Mucosa of gallbladder (tissue), 1 donor: ENCODE measurements at regions not wholly inside any gene's neighbourhood (a gene's known extent, or its start where the extent isn't known, plus 50 kb on each side); places are given as distances from the start of the nearest gene placed in this dataset.
"Not testable (repeated sequence)": the region's sequence is repeated elsewhere in the genome, so short reads cannot be mapped to it uniquely, and the experiment has no call there.

Source experiments
- DNase-seq: peaks from one replicate; pipeline ENCODE4 v3.0.0-alpha.2; 2020; ENCODE audit warnings: low spot score
- donor health status: DM: no; HTN: no; CAD: no.

DNA sequence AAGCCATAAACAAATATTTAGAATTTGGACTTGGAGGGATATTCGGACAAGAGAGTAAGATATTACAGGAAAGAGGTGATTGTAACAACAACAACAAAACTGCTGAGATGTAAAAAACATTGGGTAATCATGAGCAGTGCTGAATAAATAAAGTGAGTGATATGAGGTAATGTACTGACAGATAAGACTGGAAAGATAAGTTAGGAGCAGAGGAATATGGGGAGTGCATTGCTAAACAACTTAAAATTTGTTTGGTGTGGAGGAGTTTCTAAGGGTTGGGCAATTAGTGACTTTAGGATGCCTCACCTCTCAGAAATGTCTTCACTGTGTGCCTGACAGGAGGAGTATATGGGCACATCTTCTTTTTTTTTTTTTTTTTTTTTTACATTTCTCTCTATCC is 637.8 kb upstream of the GRIA3 start:
- DNase-seq = no peak

DNA sequence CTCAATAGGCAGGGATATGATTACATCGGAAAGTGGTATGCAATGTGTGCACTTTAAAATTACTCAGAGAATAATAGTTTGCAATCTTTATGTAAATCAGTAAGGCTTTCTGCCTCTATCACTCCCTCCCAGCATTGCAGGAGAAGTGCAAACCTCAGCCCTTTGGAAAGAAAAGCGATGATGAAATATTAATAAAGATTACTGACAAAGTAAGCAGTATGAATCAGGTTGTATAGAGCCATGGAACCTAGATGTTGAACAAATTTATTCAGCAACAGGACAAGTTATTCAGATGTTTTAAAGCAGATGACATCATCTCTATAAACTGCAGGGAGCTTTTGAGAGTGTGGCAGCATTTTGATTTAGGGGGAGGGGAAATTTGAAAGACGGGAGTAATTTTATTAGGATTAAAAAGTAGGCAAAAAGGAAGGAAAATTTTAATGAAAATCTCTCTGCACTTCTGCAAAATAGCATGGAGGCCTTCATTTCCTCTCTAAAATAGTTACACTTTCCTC is 631.7 kb upstream of the GRIA3 start:
- no peak for DNase-seq

DNA sequence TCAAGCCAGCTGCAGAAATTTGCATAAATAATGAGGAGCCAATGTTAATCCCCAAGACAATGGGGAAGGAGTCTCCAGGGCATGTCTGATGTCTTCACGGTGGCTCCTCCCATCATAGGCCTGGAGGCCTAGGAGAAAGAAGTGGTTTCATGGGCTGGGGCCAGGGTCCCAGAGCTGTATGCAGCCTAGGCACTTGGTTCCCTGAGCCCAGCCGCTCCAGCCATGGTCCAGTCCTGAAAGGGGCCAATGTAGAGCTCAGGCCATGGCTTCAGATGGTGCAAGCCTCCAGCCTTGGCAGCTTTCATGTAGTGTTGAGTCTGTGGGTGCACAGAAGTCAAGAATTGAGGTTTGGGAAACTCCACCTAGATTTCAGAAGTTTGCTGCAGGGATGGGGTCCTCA is 628.2 kb upstream of the GRIA3 start:
- DNase-seq = no peak

DNA sequence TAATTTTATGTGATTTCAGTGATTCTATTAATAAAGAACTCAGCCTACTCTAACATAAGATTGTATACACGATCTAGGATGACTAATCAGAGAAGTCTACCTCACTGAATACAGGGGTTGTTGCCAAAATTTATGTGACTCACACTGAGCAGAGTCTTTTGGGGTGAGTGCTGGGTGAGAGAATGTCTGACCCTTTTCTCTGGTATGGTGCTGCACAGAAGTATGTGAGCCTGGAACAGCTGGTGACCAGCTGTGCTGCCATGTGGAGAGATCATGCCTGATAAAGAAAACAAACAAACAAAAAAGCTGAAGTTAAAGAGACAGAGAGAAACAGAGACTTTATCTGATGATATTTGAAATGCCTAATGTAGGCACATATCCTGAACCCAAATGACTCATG is 618.1 kb upstream of the GRIA3 start:
- DNase-seq = no peak

DNA sequence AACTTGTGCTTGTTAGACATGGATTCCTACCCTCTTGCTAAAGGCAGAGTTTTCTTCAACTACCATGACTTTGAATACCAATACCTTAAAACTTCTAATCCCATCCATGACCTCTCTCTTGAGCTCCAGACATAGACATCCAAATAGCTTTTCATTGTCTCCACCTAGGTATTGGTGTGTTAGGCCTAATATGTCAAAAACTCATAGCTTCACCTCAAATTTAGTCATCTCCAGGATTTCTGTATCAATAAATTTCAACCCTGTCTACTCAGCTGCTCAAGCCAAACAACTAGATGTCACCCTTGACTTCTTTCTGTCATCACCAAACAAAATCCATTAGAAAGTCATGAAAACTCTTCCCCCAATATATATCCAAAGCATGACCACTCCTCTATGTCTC is 617.7 kb upstream of the GRIA3 start:
- no peak for DNase-seq

DNA sequence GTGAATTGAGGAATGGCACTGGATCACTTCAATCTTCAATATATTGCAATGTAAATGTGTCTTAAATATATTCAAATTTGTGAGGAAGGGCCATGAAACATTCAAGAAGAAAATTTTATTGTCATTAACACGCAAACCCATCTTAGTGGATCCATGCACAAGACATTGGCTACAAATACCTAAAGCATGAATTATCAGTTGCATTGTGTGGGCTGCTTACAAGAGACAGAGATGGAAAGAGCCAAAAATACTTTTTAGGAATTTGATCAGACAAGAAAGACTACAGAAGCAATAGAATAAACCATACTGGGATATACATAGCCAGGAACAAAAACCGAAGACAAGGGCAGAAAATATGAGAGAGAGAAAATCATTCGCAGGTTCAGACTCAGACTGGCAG is 616.2 kb upstream of the GRIA3 start:
- DNase-seq = no peak

DNA sequence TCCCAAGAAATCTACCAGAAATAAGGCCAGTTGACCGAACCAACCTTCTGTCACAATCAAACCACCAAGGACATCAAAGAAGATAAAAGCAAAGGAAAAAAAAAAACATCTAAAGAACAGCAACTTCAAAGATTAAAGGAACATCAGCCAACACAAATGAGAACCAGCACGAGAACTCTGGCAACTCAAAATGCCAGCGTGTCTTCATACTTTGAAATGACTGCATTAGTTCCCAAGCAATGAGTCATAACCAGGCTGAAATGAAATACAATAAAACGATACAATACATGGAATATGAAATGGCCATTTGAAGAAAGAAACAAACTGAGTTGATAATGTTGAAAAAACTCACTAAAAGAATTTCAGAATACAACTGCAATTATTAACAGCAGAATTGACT is 611.6 kb upstream of the GRIA3 start:
- DNase-seq = no peak

DNA sequence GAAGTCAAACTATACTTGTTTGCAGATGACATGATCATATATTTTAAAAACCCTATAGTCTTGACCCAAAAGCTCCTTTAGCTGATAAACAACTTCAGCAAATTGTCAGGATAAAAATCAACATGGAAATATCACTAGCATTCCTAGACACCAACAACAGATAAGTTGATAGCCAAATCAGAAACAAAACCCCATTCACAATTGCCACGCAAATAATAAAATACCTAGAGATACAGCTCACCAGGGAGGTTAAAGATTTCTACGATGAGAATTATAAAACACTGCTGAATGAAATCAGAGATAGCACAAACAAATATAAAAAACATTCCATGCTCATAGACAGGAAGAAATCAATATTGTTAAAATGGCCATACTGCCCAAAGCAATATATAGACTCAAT is 605.0 kb upstream of the GRIA3 start:
- no peak for DNase-seq

DNA sequence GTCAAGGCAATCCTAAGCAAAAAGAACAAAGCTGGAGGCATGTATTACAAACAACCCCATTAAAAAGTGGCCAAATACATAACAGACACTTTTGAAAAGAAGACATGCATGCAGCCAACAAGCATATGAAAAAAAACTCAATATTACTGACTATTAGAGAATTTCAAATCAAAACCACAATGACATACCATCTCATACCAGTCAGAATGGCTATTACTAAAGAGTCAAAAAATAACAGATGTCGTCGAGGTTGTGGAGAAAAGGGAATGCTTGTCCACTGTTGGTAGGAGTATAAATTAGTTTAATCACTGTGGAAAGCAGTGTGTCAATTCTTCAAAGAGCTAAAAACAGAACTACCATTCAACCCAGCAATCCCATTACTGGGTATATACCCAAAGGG is 604.6 kb upstream of the GRIA3 start:
- no peak for DNase-seq

DNA sequence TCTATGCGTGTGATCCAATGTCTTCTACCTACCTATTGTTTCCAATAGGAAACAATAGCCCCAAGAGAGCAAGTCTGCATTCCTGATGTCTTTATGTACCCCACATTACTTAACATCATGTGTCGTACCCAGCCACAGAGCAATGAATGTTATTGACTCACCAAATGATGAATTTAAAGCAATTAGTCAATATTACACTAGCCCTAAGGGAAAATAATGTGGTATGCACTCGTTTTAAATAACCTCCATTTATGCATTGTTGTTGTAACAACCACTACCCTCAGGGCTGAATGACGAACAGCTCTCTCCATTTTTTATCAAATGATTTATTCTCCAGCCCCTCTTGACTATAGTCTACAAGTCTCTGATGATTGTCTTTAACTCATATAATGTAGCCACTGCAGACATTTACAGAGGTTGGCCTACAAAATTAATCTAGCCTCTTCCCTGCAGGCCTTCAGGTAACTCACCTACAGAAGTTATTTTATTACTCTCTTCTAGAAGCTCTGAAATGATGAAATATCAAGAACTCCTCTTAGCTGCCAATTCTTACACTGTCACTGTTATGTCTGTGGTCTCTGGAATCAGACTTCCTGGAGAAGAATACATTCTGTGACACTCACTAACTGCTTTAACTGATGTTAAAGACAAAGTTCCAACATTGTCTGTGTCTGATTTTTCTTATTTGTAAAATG is 601.7 kb upstream of the GRIA3 start:
- DNase-seq = no peak

DNA sequence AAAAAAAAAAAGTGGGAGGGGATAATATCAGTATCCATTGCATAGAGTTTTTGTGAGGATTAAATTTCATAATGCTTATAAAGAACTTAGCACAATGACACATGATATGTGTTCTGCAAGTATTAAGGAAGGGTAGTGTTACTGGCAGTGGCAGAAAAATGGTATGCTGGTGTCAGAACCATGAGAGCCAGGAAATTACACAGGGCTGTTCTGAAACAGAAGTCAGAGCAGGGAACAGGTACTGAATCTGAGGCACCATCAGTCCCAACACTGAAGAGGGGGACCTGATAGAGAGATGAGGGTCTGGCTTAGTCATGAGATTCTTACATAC is 601.1 kb upstream of the GRIA3 start:
- no peak for DNase-seq

DNA sequence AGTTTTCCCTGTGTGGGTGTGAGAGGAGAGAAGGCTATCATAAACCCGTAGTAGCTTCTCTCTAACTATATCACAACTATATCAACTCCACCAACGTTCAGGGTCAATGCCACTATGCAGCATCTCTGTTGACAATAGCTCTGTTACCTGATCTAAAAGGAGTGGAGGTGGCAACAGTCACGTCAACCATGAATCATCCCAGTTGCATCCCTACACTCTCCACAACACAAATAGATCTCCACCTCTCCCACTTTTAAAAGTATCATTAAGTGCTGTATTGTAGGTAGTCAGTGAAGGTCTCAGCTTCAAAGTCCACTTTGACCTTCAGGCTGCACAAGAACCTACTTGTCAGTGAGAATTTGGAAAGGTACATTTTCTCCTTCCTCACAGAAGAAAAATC is 600.5 kb upstream of the GRIA3 start:
- no peak for DNase-seq

DNA sequence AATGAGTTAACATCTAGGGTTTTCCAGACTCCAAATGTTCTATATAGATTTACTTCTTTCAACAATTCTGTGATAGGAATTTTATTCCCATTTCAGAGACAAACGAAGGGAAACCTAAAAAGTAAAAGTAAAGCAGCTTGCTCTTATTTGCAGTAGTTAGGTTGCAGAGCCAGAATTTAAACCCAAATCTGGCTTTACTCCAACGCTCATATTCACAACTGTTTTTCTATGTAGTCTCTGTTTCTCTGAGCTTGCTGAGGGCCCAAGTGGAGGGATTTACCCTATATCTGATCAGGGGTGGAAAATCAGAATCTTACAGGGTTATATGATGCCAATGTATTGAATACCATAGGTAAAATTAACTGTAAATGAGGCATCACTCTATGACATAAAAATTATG is 599.1 kb upstream of the GRIA3 start:
- no peak for DNase-seq

DNA sequence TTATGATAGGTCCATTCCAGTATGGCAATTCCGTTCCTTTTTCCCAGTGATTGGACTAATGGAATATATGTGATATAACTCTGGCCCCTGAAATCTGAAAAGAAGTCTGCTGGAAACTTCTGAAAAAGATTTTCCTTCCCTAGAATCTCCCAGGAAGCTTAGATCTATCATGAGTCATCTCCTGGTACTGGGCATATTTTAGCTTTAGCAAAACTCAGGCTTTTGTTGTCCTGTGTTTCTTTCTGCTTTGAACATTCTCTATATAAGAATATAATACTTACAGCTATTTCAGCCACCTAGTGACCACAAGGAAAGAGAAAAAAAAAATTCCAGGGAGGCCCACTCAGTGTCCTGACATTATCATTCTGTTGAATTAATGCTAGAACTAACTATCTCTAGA is 597.2 kb upstream of the GRIA3 start:
- no peak for DNase-seq

DNA sequence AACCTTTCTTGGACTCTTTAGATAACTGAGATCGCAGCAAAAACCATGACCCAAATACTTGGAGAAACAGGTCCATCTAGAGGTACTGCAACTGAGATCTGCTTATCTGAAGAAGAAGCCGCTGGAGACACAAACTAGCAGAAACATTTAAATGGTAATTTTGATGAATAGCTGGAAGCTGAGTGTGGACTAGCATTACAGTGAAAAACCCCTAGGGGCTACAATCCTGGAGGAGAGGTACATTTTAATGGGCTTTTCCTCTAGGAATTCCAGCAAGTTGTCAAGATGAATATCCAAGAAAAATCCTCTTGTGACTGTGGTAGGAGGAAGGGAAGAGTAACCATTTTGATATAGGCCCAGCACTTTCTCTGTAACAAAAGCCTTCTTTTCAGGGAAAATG is 592.5 kb upstream of the GRIA3 start:
- DNase-seq = no peak

DNA sequence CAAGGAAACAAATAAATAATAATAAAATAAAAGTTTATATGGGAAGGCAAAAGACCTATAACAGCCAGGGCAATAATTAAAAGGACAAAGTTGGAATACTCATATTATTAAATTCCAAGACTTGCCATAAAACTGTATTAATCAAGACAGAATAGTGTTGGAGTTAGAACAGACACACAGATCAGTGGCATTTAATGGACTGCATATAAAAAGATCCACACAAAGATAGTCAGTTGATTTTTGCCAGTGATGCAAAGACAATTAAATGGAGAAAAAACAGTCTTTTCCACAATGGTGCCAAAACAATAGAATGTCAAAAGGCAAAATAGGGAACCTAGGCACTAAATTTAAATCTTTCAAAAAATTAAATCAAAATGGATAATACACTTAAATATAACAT is 587.1 kb upstream of the GRIA3 start:
- no peak for DNase-seq

DNA sequence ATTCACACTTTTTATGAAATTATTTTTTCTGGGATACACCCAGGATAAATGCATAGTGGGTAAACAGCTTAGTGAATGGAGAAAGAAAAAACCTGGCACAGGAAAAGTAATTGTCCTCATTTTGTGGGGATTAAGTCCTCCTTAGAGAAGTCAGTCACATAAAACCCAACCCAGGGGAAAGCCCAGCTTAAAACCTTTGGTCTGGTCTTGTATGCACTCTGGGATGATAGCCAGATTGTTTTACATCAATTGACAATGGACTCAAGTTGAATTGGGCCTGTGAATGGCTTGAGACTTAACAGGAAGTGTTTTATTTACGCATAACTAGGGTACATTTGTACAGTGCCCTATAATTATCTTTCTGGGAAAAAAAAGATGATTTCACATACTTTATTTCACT is 561.3 kb upstream of the GRIA3 start:
- DNase-seq = no peak

DNA sequence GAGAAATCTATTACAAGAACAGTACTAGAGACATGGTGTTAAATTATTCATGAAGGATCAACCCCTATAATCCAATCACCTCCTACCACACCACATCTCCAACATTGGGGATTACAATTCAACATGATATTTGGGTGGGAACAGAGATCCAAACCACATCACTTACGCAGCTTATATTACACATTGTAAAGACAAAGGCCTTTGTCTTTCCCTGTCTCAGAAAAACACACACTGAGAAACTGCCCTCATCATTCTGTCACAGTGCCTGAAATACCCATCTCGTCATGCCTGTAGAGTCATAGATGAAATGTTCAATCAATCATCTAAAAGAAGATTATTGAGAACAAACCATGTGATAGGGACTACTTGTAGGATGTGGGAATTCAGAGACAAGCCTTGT is 558.8 kb upstream of the GRIA3 start:
- DNase-seq = no peak

DNA sequence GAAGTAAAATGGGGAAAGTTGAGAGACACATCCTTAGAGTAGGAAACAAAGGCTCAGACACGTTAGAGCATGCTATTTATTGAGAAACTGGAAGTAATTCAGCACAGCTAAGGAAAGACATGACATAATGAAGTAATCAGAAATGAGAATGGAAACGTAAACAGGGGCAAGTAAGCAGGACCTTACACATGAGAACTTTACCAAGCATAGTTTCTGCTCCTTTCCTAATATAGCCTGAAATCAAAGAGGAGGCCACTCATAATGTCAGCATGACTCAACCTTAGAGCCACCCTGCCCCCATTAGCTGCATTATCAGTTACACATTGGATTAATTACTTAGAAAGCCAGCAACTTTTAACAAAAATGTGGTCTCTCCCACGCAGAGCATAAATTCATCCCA is 558.3 kb upstream of the GRIA3 start:
- no peak for DNase-seq

DNA sequence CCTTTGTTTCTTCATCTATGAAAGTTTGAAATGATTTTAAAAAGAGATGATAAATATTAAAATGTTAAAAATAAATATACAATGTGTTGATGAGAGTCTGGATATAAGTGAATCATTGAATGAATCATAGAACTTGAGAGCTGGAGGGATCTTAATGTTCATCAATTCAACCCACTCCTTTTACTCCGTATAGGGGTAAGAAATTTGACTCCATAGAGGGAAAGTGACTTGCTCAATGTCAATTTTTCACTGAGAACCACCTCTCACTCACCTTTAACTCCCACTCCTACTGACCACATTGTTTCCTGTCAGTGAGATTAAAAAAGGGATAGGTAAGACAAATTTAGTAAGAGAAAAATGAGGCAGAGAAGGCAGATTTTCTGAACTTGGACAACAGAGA is 557.2 kb upstream of the GRIA3 start:
- no peak for DNase-seq

DNA sequence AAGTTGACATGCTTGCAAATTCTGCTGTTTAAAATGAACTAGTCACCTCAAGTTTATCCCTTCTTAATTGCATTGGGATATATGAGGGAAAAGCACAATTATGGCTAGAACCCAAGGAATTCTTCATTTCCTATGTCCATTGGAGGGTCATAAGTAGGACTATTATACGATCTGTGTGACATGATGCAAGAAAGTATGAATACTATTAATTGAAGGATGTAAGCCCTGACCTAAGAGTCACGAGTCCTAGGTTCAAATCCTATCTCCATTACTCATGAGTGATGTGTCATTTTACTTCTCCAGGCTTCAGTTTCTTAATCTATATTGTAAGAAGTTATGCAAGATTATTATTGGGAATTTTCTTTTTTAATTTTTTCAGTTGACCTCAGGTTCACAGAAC is 542.9 kb upstream of the GRIA3 start:
- no peak for DNase-seq

DNA sequence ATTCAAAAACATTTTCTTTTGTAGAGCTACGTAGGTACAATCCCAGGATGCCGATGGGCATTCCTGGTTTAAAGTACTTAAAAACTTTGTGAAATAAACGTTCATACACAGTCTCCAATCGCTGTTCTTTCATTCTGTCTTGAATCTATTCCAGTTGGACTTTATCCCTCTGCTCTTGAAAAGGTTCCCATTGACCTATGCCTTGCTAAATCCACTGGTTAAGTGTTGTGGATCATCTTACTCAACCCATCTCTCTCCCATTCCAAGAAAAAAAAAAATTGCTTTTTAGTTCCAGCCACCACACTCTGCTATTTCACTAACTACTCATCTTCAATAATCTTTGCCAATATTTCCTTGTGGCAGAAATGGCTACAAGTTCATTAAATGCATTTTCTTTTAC is 542.3 kb upstream of the GRIA3 start:
- no peak for DNase-seq

DNA sequence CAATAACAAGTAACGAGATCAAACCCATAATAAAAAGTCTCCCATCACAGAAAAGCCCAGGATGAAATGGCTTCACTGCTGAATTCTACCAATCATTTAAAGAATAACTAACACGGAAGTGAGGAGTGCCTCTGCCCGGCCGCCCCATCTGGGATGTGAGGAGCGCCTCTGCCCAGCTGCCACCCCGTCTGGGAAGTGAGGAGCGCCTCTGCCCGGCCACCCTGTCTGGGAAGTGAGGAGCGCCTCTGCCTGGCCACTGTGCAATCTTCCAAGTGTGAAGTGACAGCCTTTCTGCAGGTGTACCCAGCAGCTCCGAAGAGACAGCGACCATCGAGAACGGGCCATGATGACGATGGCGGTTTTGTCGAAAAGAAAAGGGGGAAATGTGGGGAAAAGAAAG is 528.8 kb upstream of the GRIA3 start:
- DNase-seq = not testable (repeated sequence)

DNA sequence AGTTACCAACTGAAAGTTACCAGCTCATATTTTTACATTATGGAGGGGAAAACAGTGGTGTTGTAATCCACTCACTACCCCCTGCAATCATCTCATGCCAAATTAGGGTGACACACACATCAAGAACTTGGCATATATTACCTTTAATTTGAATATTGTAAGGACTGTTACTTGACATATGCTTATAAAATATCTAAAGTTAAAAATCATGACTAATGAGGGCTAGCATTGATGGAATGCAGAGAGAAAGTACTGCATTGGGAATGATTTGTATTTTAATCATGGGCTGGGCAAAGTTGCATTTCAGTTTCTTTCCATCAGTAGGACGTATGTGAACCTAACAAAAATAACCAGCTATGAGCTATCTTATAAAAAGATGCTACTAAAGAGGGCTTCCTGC is 517.5 kb upstream of the GRIA3 start:
- DNase-seq = no peak

DNA sequence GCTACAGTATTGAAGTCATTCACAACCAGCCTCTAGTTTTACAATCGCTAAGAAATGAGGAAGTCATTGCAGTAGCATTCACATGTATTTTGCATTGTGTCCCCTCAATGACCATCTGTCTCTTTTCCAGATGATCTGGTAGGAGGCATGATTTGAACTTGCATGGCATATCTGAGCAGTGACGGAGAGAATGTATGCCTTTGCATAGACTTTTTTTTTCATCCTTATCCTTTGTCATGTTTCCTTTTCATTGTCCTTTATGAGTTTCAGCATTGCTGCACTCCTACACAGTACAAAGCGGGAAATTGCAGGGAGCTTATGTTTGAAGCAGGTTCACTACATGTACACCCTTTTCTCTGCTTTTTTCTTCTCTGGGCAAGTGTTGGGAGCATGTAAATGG is 516.4 kb upstream of the GRIA3 start:
- no peak for DNase-seq
